Activated CD8-positive, alpha-beta T cell treated with anti-CD3 and anti-CD28 coated beads for 36 hours (primary cell): ENCODE measurements at regions not wholly inside any gene's neighbourhood (a gene's known extent, or its start where the extent isn't known, plus 50 kb on each side); places are given as distances from the start of the nearest gene placed in this dataset. TPM values are rescaled to one million over a fixed set of nuclear protein-coding genes. Genes with fewer than 3 reads are reported as not detected.
"Not testable (repeated sequence)": the region's sequence is repeated elsewhere in the genome, so short reads cannot be mapped to it uniquely, and the experiment has no call there.

Source experiments
- ATAC-seq: fragments of 200-7000 bp; cut with Tn5 transposase; one replicate; pipeline ENCODE4 v1.10.0; 2021; ENCODE audit warnings: mild to moderate bottlenecking, moderate library complexity
- CTCF ChIA-PET: fragments of 350-600 bp; sonication (Branson Sonifier 250); formaldehyde crosslinking; loops from one replicate; lab custom pipeline; 2021; ENCODE audit warnings: antibody characterized with exemption; lab: Charles Lee
- POLR2A ChIA-PET: fragments of 350-600 bp; sonication (Branson Sonifier 250); formaldehyde crosslinking; loops from one replicate; lab custom pipeline; 2021; ENCODE audit warnings: antibody characterized with exemption; lab: Charles Lee
- DNase-seq: peaks from one replicate; pipeline ENCODE4 v3.0.0-alpha.2; 2020
- H3K27ac Mint-ChIP-seq: one replicate; pipeline ENCODE4 v1.8.0; 2021; ENCODE audit warnings: mild to moderate bottlenecking, mixed read lengths
- H3K27me3 Mint-ChIP-seq: one replicate; pipeline ENCODE4 v1.8.0; 2021; ENCODE audit warnings: mixed read lengths
- H3K36me3 Mint-ChIP-seq: one replicate; pipeline ENCODE4 v1.8.0; 2021; ENCODE audit warnings: low read depth, mixed read lengths
- H3K4me1 Mint-ChIP-seq: one replicate; pipeline ENCODE4 v1.8.0; 2021; ENCODE audit warnings: low read depth, mixed read lengths
- H3K4me3 Mint-ChIP-seq: one replicate; pipeline ENCODE4 v1.8.0; 2021; ENCODE audit warnings: mild to moderate bottlenecking, moderate library complexity, mixed read lengths
- H3K9me3 Mint-ChIP-seq: one replicate; pipeline ENCODE4 v1.8.0; 2021; ENCODE audit warnings: mixed read lengths
- intact Hi-C: fragments of 100-400 bp; cut with micrococcal nuclease; formaldehyde crosslinking; loops from one replicate; pipeline ENCODE4 v1.10.0; 2022
- microRNA-seq: library from miRNA; unstranded; fragments of <30 nt; microRNA quantifications from one replicate; pipeline ENCODE4 v1.2.0, GENCODE V29; 2022; ENCODE audit warnings: borderline microRNAs expressed, borderline replicate concordance

DNA sequence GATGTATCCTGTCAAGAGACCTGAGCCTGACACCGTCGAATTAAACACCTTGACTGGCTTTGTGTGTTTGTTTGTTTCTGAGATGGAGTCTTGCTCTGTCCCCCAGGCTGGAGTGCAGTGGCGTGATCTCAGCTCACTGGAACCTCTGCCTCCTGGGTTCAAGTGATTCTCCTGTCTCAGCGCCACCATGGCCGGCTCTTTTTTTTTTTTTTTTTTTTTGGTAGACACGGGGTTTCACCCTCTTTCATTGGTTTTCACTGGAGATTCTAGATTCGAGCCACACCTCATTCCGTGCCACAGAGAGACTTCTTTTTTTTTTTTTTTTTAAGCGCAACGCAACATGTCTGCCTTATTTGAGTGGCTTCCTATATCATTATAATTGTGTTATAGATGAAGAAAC is 2054.7 kb upstream of the TPTE start:
- DNase-seq, ATAC-seq, H3K4me3 Mint-ChIP-seq, H3K9me3 Mint-ChIP-seq, POLR2A ChIA-PET, intact Hi-C loops, H3K36me3 Mint-ChIP-seq, H3K27ac Mint-ChIP-seq, H3K27me3 Mint-ChIP-seq, H3K4me1 Mint-ChIP-seq, CTCF ChIA-PET: not testable (repeated sequence)

Small RNA genes lying in the stretch of these regions (microRNA-seq; reads per million reads assigned to microRNA genes)
- not detected for gene MIR6724-3
- gene MIR6724-4, result not detected
